GM12891 (cell line): ENCODE measurements at regions not wholly inside any gene's neighbourhood (a gene's known extent, or its start where the extent isn't known, plus 50 kb on each side); places are given as distances from the start of the nearest gene placed in this dataset.

Source experiments
- DNase-seq: peaks from one replicate; pipeline ENCODE4 v3.0.0; 2011; ENCODE audit warnings: low spot score; ENCODE audit not compliant: insufficient read length
- FAIRE-seq: peaks from 2 replicates; lab custom pipeline; 2011; peaks lifted over from hg19 to GRCh38; lab: Jason Lieb, UNC
- PAX5 ChIP-seq: IDR thresholded peaks from 2 replicates; pipeline ENCODE4 v1.6.1; 2011; ENCODE audit warnings: low read length, moderate library complexity, mild to moderate bottlenecking; ENCODE audit not compliant: insufficient read depth, severe bottlenecking
- POLR2A ChIP-seq: IDR thresholded peaks from 2 replicates; pipeline ENCODE4 v1.6.1; 2011; ENCODE audit warnings: low read depth, low read length, control low read depth
- POLR2AphosphoS5 ChIP-seq: IDR thresholded peaks from 2 replicates; pipeline ENCODE4 v1.6.1; 2011; ENCODE audit warnings: low read depth, low read length, control low read depth
- POU2F2 ChIP-seq: IDR thresholded peaks from 2 replicates; pipeline ENCODE4 v1.6.1; 2011; ENCODE audit warnings: low read depth, mild to moderate bottlenecking, control low read depth, low read length, moderate library complexity
- SPI1 ChIP-seq: IDR thresholded peaks from 2 replicates; pipeline ENCODE4 v1.6.1; 2011; ENCODE audit warnings: low read depth, low read length, control low read depth
- TAF1 ChIP-seq: IDR thresholded peaks from 2 replicates; pipeline ENCODE4 v1.6.1; 2011; ENCODE audit warnings: low read depth, low read length, control low read depth

GRCh38 chr21:27293239-27293638 is 326.4 kb upstream of the ADAMTS5 start:
- FAIRE-seq, result no peak

GRCh38 chr21:27292783-27293182 is 325.9 kb upstream of the ADAMTS5 start:
- DNase-seq (no peak), FAIRE-seq (no peak)
- no peak for TF ChIP-seq POLR2A
- no peak for TF ChIP-seq POU2F2
- no peak for TF ChIP-seq SPI1
- TF ChIP-seq POLR2AphosphoS5, result no peak
- no peak for TF ChIP-seq TAF1
- no peak for TF ChIP-seq PAX5

More at GRCh38 chr21:27293239-27293638, 326.4 kb upstream of the ADAMTS5 start:
- no peak for DNase-seq
- TF ChIP-seq PAX5 (no peak), SPI1 (no peak), POU2F2 (no peak), POLR2AphosphoS5 (no peak), POLR2A (no peak), TAF1 (no peak)

GRCh38 chr21:27292229-27292628 is 325.3 kb upstream of the ADAMTS5 start:
- no peak for DNase-seq
- no peak for FAIRE-seq
- no peak for TF ChIP-seq SPI1
- TF ChIP-seq TAF1, result no peak
- TF ChIP-seq POLR2AphosphoS5, result no peak
- no peak for TF ChIP-seq PAX5
- TF ChIP-seq POU2F2, result no peak
- no peak for TF ChIP-seq POLR2A

GRCh38 chr21:27291006-27291405 is 324.1 kb upstream of the ADAMTS5 start:
- FAIRE-seq, result no peak
- no peak for TF ChIP-seq TAF1
- no peak for TF ChIP-seq POU2F2
- TF ChIP-seq POLR2A, result no peak
- TF ChIP-seq SPI1, result no peak
- no peak for TF ChIP-seq PAX5
- no peak for TF ChIP-seq POLR2AphosphoS5
- DNase-seq, result no peak

GRCh38 chr21:27290028-27290427 is 323.1 kb upstream of the ADAMTS5 start:
- TF ChIP-seq PAX5, result no peak
- no peak for TF ChIP-seq POU2F2
- TF ChIP-seq POLR2AphosphoS5, result no peak
- no peak for TF ChIP-seq POLR2A
- no peak for TF ChIP-seq SPI1
- TF ChIP-seq TAF1, result no peak
- FAIRE-seq (no peak), DNase-seq (no peak)

GRCh38 chr21:27286760-27287159 is 319.9 kb upstream of the ADAMTS5 start:
- FAIRE-seq, result no peak
- no peak for DNase-seq
- no peak for TF ChIP-seq PAX5
- no peak for TF ChIP-seq POU2F2
- no peak for TF ChIP-seq SPI1
- TF ChIP-seq POLR2AphosphoS5, result no peak

- FAIRE-seq (no peak), DNase-seq (no peak)
- TF ChIP-seq PAX5 (no peak), POU2F2 (no peak), POLR2A (no peak), POLR2AphosphoS5 (no peak), SPI1 (no peak), TAF1 (no peak)
These were observed 310.2 kb upstream of the ADAMTS5 start for GRCh38 chr21:27277110-27277509.

GRCh38 chr21:27275294-27275927 is 308.5 kb upstream of the ADAMTS5 start:
- TF ChIP-seq SPI1, result no peak
- no peak for TF ChIP-seq POLR2AphosphoS5
- no peak for TF ChIP-seq POLR2A
- TF ChIP-seq POU2F2, result no peak
- no peak for TF ChIP-seq TAF1
- TF ChIP-seq PAX5, result no peak
- DNase-seq, result no peak
- no peak for FAIRE-seq

- no peak for DNase-seq
- TF ChIP-seq POLR2A (no peak), TAF1 (no peak), PAX5 (no peak), SPI1 (no peak), POLR2AphosphoS5 (no peak), POU2F2 (no peak)
- FAIRE-seq, result no peak
These were observed 302.8 kb upstream of the ADAMTS5 start for GRCh38 chr21:27269644-27270043.

- DNase-seq, result no peak
- TF ChIP-seq POLR2AphosphoS5 (no peak), SPI1 (no peak), PAX5 (no peak), POU2F2 (no peak), TAF1 (no peak), POLR2A (no peak)
- no peak for FAIRE-seq
These were observed 301.4 kb upstream of the ADAMTS5 start for GRCh38 chr21:27268290-27268689.

- FAIRE-seq (no peak), DNase-seq (no peak)
- TF ChIP-seq TAF1 (no peak), SPI1 (no peak), POLR2A (no peak), PAX5 (no peak), POLR2AphosphoS5 (no peak), POU2F2 (no peak)
These were observed 299.1 kb upstream of the ADAMTS5 start for GRCh38 chr21:27265949-27266348.
